ENCODE measurements at regions not wholly inside any gene's neighbourhood (a gene's known extent, or its start where the extent isn't known, plus 50 kb on each side); places are given as distances from the start of the nearest gene placed in this dataset.

DNA sequence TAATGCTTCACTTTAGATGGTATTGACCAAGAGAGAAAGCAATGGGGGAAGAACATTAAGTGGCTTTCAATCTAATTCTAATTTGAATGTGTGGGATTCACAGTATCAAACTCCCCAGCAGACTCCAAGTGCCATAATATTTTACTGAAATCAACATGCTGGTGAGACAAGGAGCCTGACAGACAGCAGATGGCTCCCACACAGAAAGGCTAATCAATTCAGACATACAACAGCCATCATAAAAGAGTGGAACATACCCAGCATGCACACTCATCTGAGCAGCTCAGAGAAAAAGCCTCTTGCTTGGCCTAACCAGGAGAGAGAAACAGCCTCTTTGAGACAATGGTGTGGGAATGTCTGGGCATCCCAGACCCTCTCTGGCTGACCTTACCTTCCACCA lies 186.5 kb upstream of the SKOR2 start:
- no peak for TF ChIP-seq CTCF (IDR thresholded peaks at IDR 0.05; ENCODE audit: poor library complexity)
- no peak for TF ChIP-seq EZH2phosphoT487 (IDR thresholded peaks at IDR 0.05; ENCODE audit: low read depth, severe bottlenecking, unreplicated experiment)

All from hepatocyte (in vitro differentiated cells).